Kidney epithelial cell (primary cell): ENCODE measurements at regions not wholly inside any gene's neighbourhood (a gene's known extent, or its start where the extent isn't known, plus 50 kb on each side); places are given as distances from the start of the nearest gene placed in this dataset.

Experiments used
- DNase-seq: peaks from one replicate; pipeline ENCODE4 v3.0.0-alpha.2; 2010; ENCODE audit warnings: low read depth
- H3K27me3 ChIP-seq: 2 replicates; pipeline ENCODE4 v1.6.0; 2011; ENCODE audit warnings: low read length; ENCODE audit not compliant: control insufficient read depth, insufficient read depth
- H3K36me3 ChIP-seq: 2 replicates; pipeline ENCODE4 v1.5.1; 2011; ENCODE audit warnings: low read length; ENCODE audit not compliant: control insufficient read depth, insufficient read depth
- H3K4me3 ChIP-seq: 2 replicates; pipeline ENCODE4 v1.5.1; 2011; ENCODE audit warnings: low read depth, mild to moderate bottlenecking, control low read depth, low read length
- CTCF ChIP-seq: IDR thresholded peaks from 2 replicates; pipeline ENCODE4 v1.5.1; 2011; ENCODE audit warnings: mild to moderate bottlenecking, moderate library complexity, low read length, control low read depth, inconsistent platforms; ENCODE audit not compliant: insufficient read depth, poor library complexity, severe bottlenecking

GRCh38 chr17:73987395-73987794 is 216.1 kb upstream of the RPL38 start:
- no peak for DNase-seq
- Histone ChIP-seq H3K4me3 (no peak overlapping the region), H3K27me3 (no peaks in the 10 kb centered on the region), H3K36me3 (no peaks in the 10 kb centered on the region)
- no peak for TF ChIP-seq CTCF

- H3K36me3 ChIP-seq: no peaks in the 10 kb centered on the region
- no peak overlapping the region for H3K4me3 ChIP-seq
- no peaks in the 10 kb centered on the region for H3K27me3 ChIP-seq
- no peak for DNase-seq
- no peak for TF ChIP-seq CTCF
These were observed 215.5 kb upstream of the RPL38 start for GRCh38 chr17:73987845-73988509.

GRCh38 chr17:73989671-73990070 is 213.8 kb upstream of the RPL38 start:
- DNase-seq: no peak
- H3K4me3 ChIP-seq: no peak overlapping the region
- no peaks in the 10 kb centered on the region for H3K27me3 ChIP-seq
- no peaks in the 10 kb centered on the region for H3K36me3 ChIP-seq
- no peak for TF ChIP-seq CTCF

GRCh38 chr17:73990290-73990689 is 213.2 kb upstream of the RPL38 start:
- H3K36me3 ChIP-seq: no peaks in the 10 kb centered on the region
- H3K27me3 ChIP-seq: no peaks in the 10 kb centered on the region
- no peak for TF ChIP-seq CTCF

GRCh38 chr17:73991260-73991659 is 212.2 kb upstream of the RPL38 start:
- no peak for TF ChIP-seq CTCF
- no peaks in the 10 kb centered on the region for H3K36me3 ChIP-seq
- no peak overlapping the region for H3K4me3 ChIP-seq
- DNase-seq: no peak
- no peaks in the 10 kb centered on the region for H3K27me3 ChIP-seq

More at GRCh38 chr17:73990290-73990689, 213.2 kb upstream of the RPL38 start:
- DNase-seq: no peak
- no peak overlapping the region for H3K4me3 ChIP-seq

- peaks cover 5% of the 10 kb centered on the region for H3K27me3 ChIP-seq
- no peaks in the 10 kb centered on the region for H3K36me3 ChIP-seq
- H3K4me3 ChIP-seq: no peak overlapping the region
- TF ChIP-seq CTCF: no peak
- DNase-seq: no peak
These were observed 208.5 kb upstream of the RPL38 start for GRCh38 chr17:73994946-73995345.
